ENCODE measurements at regions not wholly inside any gene's neighbourhood (a gene's known extent, or its start where the extent isn't known, plus 50 kb on each side); places are given as distances from the start of the nearest gene placed in this dataset.

DNA sequence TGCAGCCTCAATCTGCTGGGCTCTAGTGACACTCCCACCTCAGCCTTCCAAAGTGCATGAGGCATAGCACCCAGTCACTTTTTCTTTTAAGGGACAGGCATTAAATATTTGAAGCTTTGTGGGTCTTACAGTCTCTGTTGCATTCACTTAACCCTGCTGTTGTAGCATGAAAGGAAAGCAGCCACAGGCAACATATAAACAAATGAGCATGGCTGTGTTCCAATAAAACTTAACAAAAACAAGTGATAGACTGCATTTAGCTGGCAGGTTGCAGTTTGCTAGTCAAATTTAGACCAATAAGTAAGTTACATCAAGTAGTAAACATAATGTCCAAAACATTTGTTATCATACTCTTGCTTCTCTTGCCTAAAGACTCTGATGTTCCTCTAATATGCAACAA, 297.3 kb upstream of the MMADHC start (continued):
- TF ChIP-seq ZBTB11 (CRISPR knock-in tag; IDR thresholded peaks at IDR 0.05) (no peak), CBX3 (IDR thresholded peaks at IDR 0.05; ENCODE audit: borderline replicate concordance in 1 of 2, low read length in 2 of 2) (no peak), ID3 (CRISPR knock-in tag; IDR thresholded peaks at IDR 0.05) (no peak), ID3 (tag; IDR thresholded peaks at IDR 0.05) (no peak), PHF21A (IDR thresholded peaks at IDR 0.05; ENCODE audit: borderline replicate concordance, low read depth) (no peak)

DNA sequence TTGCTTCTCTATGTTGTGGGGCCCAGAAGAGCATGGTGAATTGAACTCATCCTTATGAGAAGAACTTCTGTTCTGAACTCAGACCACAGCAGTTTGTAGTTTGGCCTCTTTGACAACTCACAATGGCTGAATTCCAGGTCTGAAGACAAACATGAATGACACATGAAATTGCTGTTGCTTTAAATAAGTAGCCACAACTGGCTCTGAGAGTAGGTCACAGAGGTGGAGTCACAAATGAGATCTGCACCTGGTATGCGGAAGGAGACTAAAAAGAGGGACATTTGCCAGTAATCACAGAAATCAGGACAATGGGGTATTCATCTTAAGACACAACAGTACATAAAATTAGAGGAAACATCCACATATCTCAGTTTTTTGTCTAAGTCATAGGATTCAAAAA, 290.3 kb upstream of the MMADHC start:
- CTCF ChIA-PET (ENCODE audit: low intra/inter-chr PET ratio): no interaction called here
- H3K9me3 ChIP-seq (replicated peaks; ENCODE audit: control insufficient read depth, insufficient read depth, low read depth, low read length): no peaks in the 10 kb centered on the region
- H2AFZ ChIP-seq (ENCODE audit: low read depth, low read length): no peak overlapping the region
- in situ Hi-C loops (cut with MboI): no loop called here
- H3K4me2 ChIP-seq (ENCODE audit: insufficient read depth, low read length): no peak overlapping the region
- H3K36me3 ChIP-seq (ENCODE audit: control insufficient read depth, insufficient read depth, low read length): no peaks in the 10 kb centered on the region
- DNase-seq (ENCODE audit: extremely low read depth in 1 of 4, low spot score in 3 of 4) (no peak), FAIRE-seq (no peak), ATAC-seq (no peak)
- no peaks in the 10 kb centered on the region for H3K4me1 ChIP-seq (replicated peaks in 1 of 2; ENCODE audit: control insufficient read depth in 2 of 2, insufficient read depth in 2 of 2, low read length in 2 of 2)
- POLR2A ChIA-PET: no interaction called here
- intact Hi-C loops (cut with micrococcal nuclease): no loop called here
- BruUV-seq (replicated peaks): no TSS peak
- no peaks in the 10 kb centered on the region for H3K79me2 ChIP-seq (ENCODE audit: control insufficient read depth, insufficient read depth, low read length)
- H3K27ac ChIP-seq (ENCODE audit: extremely low read depth, low read depth, low read length): no peak overlapping the region
- H4K20me1 ChIP-seq (replicated peaks; ENCODE audit: control insufficient read depth, insufficient read depth, low read length): no peaks in the 10 kb centered on the region
- no peaks in the 10 kb centered on the region for H3K27me3 ChIP-seq (ENCODE audit: control insufficient read depth in 2 of 2, insufficient read depth in 2 of 2, low read length in 2 of 2)
- 0% methylated on average over 1 of the region's 1 CpG for WGBS (ENCODE audit: insufficient coverage, low coverage, missing lambda C conversion rate)
- no peak overlapping the region for H3K4me3 ChIP-seq
- TF ChIP-seq NFIC (IDR thresholded peaks at IDR 0.05): no peak
- no peaks in the 10 kb centered on the region for H3K9me1 ChIP-seq (ENCODE audit: control insufficient read depth, insufficient read depth, low read length)
- H3K9ac ChIP-seq (ENCODE audit: insufficient read depth in 1 of 2, low read depth in 2 of 2, low read length in 2 of 2): no peak overlapping the region

All from K562 (cell line).